KBM-7 (cell line): ENCODE measurements at regions not wholly inside any gene's neighbourhood (a gene's known extent, or its start where the extent isn't known, plus 50 kb on each side); places are given as distances from the start of the nearest gene placed in this dataset.

Experiments used
- DNase-seq: peaks from one replicate; pipeline ENCODE4 v3.0.0-alpha.2; 2015
- in situ Hi-C: fragments of 300-500 bp; cut with MboI; formaldehyde crosslinking; loops from 2 replicates; pipeline ENCODE4 v1.14.3; 2020; ENCODE audit warnings: low sequenced_read_pairs, low pct_unique_long_range_greater_than_20kb, mixed read lengths

DNA sequence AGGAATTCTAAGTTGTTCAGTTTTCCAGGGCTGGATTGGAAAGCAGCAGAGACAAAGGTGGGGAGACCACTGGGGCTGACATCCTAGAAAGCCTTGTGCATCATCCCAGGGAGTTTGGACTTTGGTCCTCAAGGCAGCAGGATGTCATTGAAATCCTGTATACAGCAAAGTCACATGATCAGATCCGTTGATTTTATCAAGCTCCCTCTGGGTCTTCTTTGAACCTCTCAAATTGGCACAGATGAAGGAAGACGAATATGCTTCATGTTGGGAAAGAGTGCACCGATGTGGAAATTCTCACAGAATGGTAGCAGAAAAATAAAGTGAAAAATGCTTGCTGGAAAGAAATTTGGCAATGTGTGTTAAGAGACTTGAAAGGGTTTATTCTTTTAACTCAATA, 149.8 kb upstream of the TMTC4 start:
- DNase-seq: no peak
- in situ Hi-C loops: no loop called here

- in situ Hi-C loops: no loop called here
These were observed 148.9 kb upstream of the TMTC4 start for GRCh38 chr13:100823448-100823847.

DNA sequence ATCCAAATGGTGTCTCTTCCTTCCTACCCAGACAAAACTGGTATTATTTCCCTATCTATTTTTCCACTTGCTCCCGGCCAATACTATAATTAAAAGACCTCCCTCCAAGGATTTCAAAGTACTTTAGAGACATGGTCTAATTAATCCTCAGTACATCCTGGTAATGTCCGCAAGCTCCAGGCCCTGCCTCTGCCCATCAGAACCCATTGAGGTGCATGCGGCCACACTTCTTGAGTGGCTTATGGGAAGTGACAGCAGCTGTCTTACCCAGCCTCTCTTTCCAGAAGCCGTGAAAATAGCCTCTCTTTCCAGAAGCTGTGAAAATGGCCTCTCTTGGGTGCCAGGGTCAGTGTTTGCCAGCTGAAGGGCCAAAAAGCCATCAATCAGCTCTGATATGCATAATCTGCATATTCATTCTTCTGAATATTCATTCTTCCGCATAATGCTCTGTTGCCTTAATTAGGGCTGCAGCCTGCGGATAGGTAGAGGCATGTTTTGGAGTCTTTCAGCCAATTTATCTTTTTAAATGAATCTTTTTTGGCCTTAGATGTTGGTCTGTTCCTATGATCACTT, 148.4 kb upstream of the TMTC4 start:
- DNase-seq: no peak
- in situ Hi-C loops: no loop called here

More at GRCh38 chr13:100823448-100823847, 148.9 kb upstream of the TMTC4 start:
- no peak for DNase-seq

DNA sequence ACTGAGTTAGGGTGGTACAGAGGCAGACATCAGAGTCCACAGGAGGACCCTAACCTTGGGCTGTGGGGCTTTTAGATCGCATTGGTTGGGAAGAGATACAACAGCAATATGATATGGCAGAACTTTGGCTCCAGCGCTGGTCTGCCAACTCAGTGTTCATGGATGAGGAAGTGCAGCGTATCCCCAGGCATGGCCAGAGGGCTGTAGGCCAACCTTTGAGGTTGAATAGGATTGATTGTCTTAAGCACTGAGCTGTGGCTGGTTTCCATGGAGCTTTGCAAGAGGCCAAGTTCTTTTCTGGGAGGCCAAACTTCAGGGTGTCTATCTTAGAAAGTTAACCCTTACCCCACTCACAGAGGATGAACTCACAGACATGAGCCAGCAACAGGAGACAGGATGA, 144.1 kb upstream of the TMTC4 start:
- DNase-seq: no peak
- in situ Hi-C loops: no loop called here

- in situ Hi-C loops: no loop called here
These were observed 143.3 kb upstream of the TMTC4 start for GRCh38 chr13:100817928-100818327.

GRCh38 chr13:100815476-100816046, 141.0 kb upstream of the TMTC4 start:
- no peak for DNase-seq
- in situ Hi-C loops: no loop called here

More at GRCh38 chr13:100817928-100818327, 143.3 kb upstream of the TMTC4 start:
- no peak for DNase-seq

- DNase-seq: no peak
- in situ Hi-C loops: no loop called here
These were observed 138.5 kb upstream of the TMTC4 start for GRCh38 chr13:100812982-100813584.

DNA sequence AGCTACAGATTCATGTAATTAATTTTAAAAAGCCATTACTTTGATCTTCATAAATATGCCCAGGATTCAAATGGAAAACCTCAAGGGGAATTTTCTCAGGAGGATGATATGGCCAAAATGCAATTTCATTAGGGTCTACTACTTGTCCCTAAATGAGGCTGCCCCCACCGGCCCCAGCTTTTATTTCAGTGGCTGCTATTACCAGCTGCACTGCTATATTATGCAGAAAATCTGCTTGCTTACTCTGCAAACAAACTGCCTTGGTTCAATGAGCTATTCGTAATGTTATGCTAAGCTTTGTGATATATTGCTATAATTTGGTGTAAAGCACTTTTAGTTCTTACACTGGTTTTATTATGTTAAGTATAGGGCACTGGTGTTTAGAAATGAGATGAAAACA, 137.3 kb upstream of the TMTC4 start:
- in situ Hi-C loops: no loop called here

GRCh38 chr13:100811024-100811865, 136.7 kb upstream of the TMTC4 start:
- no peak for DNase-seq
- in situ Hi-C loops: no loop called here

More for the DNA sequence above, 137.3 kb upstream of the TMTC4 start:
- DNase-seq: no peak

- no peak for DNase-seq
- in situ Hi-C loops: no loop called here
These were observed 135.9 kb upstream of the TMTC4 start for GRCh38 chr13:100810481-100810880.

DNA sequence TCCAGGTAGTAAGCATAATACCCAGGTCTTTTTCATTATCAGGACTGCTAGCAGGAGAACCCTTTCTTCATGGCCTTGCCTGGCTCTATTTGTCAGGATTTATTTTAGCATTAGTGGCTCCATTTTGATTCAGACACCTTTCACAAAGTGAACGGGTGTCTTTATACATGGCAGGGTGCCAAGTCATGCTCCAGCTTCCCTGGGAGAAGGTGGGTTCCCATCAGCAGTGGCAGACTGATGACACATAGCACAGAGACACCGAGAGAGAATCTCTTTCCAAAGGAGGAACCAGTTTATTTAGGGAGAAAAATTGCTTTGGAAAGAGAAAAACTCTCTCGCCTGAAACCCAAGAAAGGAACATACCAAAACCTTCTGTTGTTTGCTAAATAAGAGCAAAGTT, 135.3 kb upstream of the TMTC4 start:
- DNase-seq: no peak

GRCh38 chr13:100809129-100809390, 134.5 kb upstream of the TMTC4 start:
- in situ Hi-C loops: no loop called here
- no peak for DNase-seq

More for the DNA sequence above, 135.3 kb upstream of the TMTC4 start:
- in situ Hi-C loops: no loop called here

- in situ Hi-C loops: no loop called here
These were observed 133.9 kb upstream of the TMTC4 start for GRCh38 chr13:100808330-100809128.

GRCh38 chr13:100803091-100803490, 128.5 kb upstream of the TMTC4 start:
- in situ Hi-C loops: no loop called here
- no peak for DNase-seq

More at GRCh38 chr13:100808330-100809128, 133.9 kb upstream of the TMTC4 start:
- no peak for DNase-seq

GRCh38 chr13:100800283-100800875, 125.8 kb upstream of the TMTC4 start:
- in situ Hi-C loops: no loop called here
- DNase-seq: no peak

DNA sequence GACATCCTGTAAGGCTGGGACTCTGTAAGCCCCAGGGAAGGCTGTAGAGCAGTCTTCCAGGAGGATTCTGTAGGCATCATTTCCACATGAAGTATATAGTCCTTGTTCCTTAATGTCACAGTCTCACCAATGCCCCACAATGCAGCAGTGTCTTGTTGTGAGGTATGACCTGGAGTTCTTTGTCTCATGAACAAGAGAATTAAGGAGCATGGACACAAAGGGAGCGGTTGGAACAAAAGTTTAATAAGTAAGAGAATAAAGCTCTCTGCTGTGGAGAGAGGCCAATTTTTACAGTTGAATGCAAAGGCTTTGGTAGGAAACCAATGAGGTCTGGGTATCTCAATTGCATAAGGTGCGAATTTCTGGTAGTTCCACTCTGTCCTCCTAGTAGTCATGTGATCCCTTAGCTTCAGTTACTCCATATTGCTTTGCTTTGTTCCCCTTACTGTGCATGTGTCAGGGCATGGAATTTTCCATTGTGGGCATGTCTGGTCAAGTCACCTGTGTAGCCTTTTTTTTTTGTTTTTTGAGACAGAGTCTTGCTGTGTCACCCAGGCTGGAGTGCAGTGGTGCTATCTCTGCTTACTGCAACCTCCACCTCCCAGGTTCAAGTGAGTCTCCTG, 124.3 kb upstream of the TMTC4 start:
- in situ Hi-C loops: no loop called here
- peak; percentile 6 for DNase-seq

DNA sequence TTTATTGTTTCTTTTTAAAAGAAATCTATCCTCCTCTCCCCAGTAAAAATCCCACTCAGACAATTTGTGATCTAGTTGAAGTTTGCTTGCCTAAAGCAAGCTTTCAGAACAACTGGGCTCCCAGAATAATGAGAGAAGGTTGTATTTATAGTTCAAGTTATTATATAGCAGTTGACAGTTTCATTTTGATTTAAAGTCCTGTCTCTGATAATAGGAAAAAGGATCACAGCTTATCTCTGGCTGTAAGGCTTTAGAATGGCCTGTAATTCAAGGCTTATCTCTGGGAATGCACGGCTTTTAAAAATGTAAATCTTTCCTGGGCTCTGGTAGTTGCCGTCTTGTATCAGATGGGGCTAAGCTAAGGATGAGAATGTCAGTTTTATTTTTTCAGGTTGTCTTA, 123.3 kb upstream of the TMTC4 start:
- DNase-seq: no peak
- in situ Hi-C loops: no loop called here

GRCh38 chr13:100796463-100796862, 121.9 kb upstream of the TMTC4 start:
- DNase-seq: no peak
- in situ Hi-C loops: no loop called here

GRCh38 chr13:100794575-100794974, 120.0 kb upstream of the TMTC4 start:
- in situ Hi-C loops: no loop called here
- DNase-seq: no peak
